Loucy (cell line): ENCODE measurements at regions not wholly inside any gene's neighbourhood (a gene's known extent, or its start where the extent isn't known, plus 50 kb on each side); places are given as distances from the start of the nearest gene placed in this dataset.

Experiments used
- H2AFZ ChIP-seq: fragments of 200-600 bp; sonication (generic); 2 replicates; pipeline ENCODE4 v1.6.0; 2016; ENCODE audit warnings: antibody characterized with exemption, mild to moderate bottlenecking, low read length, moderate library complexity
- H3F3A ChIP-seq: fragments of 200-600 bp; 2 replicates; pipeline ENCODE4 v1.6.0; 2016; ENCODE audit warnings: antibody characterized with exemption, low read depth, mild to moderate bottlenecking
- H3K27me3 ChIP-seq: fragments of 200-600 bp; sonication (generic); 2 replicates; pipeline ENCODE4 v1.6.1; 2014; ENCODE audit warnings: low read length, mild to moderate bottlenecking; ENCODE audit not compliant: insufficient read depth, poor library complexity, severe bottlenecking
- H3K36me3 ChIP-seq: fragments of 200-600 bp; sonication (generic); 2 replicates; pipeline ENCODE4 v1.6.1; 2016; ENCODE audit warnings: low read length; ENCODE audit not compliant: insufficient read depth
- H3K4me1 ChIP-seq: fragments of 200-600 bp; sonication (generic); 2 replicates; pipeline ENCODE4 v1.5.1; 2014; ENCODE audit warnings: low read length, mild to moderate bottlenecking; ENCODE audit not compliant: insufficient read depth, poor library complexity, severe bottlenecking
- H3K4me2 ChIP-seq: fragments of 200-600 bp; sonication (generic); 2 replicates; pipeline ENCODE4 v1.6.0; 2014; ENCODE audit warnings: antibody characterized with exemption, low read length, low read depth, mild to moderate bottlenecking; ENCODE audit not compliant: poor library complexity, severe bottlenecking
- H3K4me3 ChIP-seq: fragments of 200-600 bp; sonication (generic); 2 replicates; pipeline ENCODE4 v1.5.1; 2014; ENCODE audit warnings: low read length, mild to moderate bottlenecking, mixed read lengths; ENCODE audit not compliant: poor library complexity, severe bottlenecking
- H3K79me2 ChIP-seq: fragments of 200-600 bp; sonication (generic); 2 replicates; pipeline ENCODE4 v1.6.1; 2014; ENCODE audit warnings: low read length; ENCODE audit not compliant: insufficient read depth
- H3K9ac ChIP-seq: fragments of 200-600 bp; sonication (generic); 2 replicates; pipeline ENCODE4 v1.6.0; 2014; ENCODE audit warnings: mild to moderate bottlenecking, low read depth, low read length, moderate library complexity; ENCODE audit not compliant: poor library complexity, severe bottlenecking
- H3K9me2 ChIP-seq: fragments of 200-600 bp; sonication (generic); replicated peaks from 2 replicates; pipeline ENCODE4 v1.6.1; 2016; ENCODE audit warnings: low read depth, low read length, mixed read lengths
- H3K9me3 ChIP-seq: fragments of 200-600 bp; sonication (generic); 2 replicates; pipeline ENCODE4 v1.6.1; 2014; ENCODE audit warnings: mild to moderate bottlenecking, antibody characterized with exemption, low read length, low read depth; ENCODE audit not compliant: insufficient read depth
- H4K20me1 ChIP-seq: fragments of 200-600 bp; sonication (generic); 2 replicates; pipeline ENCODE4 v1.6.0; 2014; ENCODE audit warnings: antibody characterized with exemption, low read length, mild to moderate bottlenecking; ENCODE audit not compliant: insufficient read depth, poor library complexity, severe bottlenecking
- CTCF ChIP-seq: fragments of 200-600 bp; sonication (generic); conservative IDR thresholded peaks from 2 replicates; pipeline ENCODE4 v1.5.1; 2014; ENCODE audit warnings: mild to moderate bottlenecking, antibody characterized with exemption, low read length
- EZH2phosphoT487 ChIP-seq: fragments of 200-600 bp; IDR thresholded peaks from 2 replicates; pipeline ENCODE4 v1.6.1; 2018; ENCODE audit warnings: antibody characterized with exemption, mild to moderate bottlenecking, moderate library complexity, borderline replicate concordance

- TF ChIP-seq CTCF (no peak), EZH2phosphoT487 (no peak)
- Histone ChIP-seq H3K9me3 (no peaks in the 10 kb centered on the region), H3K4me2 (no peak overlapping the region), H3K27me3 (no peaks in the 10 kb centered on the region), H3K9ac (no peak overlapping the region), H4K20me1 (no peaks in the 10 kb centered on the region), H2AFZ (no peak overlapping the region), H3K4me1 (no peaks in the 10 kb centered on the region), H3K4me3 (no peak overlapping the region), H3K36me3 (no peaks in the 10 kb centered on the region), H3K79me2 (no peaks in the 10 kb centered on the region), H3K9me2 (no peaks in the 10 kb centered on the region), H3F3A (no peaks in the 10 kb centered on the region)
Measured at GRCh38 chr1:229769809-229770208, 143.8 kb downstream of the URB2 start.

- Histone ChIP-seq H3K4me1 (no peaks in the 10 kb centered on the region), H3K27me3 (no peaks in the 10 kb centered on the region), H3K9ac (no peak overlapping the region), H3K36me3 (no peaks in the 10 kb centered on the region), H3K9me3 (no peaks in the 10 kb centered on the region), H4K20me1 (no peaks in the 10 kb centered on the region), H2AFZ (no peak overlapping the region), H3F3A (no peaks in the 10 kb centered on the region), H3K9me2 (no peaks in the 10 kb centered on the region), H3K4me3 (no peak overlapping the region), H3K79me2 (no peaks in the 10 kb centered on the region), H3K4me2 (no peak overlapping the region)
- no peak for TF ChIP-seq EZH2phosphoT487
- no peak for TF ChIP-seq CTCF
Measured at GRCh38 chr1:229778794-229779193, 152.7 kb downstream of the URB2 start.

GRCh38 chr1:229781453-229781852 lies 155.4 kb downstream of the URB2 start:
- TF ChIP-seq CTCF = no peak
- TF ChIP-seq EZH2phosphoT487 = no peak
- no peak overlapping the region for H3K4me2 ChIP-seq
- H3K4me1 ChIP-seq = no peaks in the 10 kb centered on the region
- H4K20me1 ChIP-seq = no peaks in the 10 kb centered on the region
- no peaks in the 10 kb centered on the region for H3K36me3 ChIP-seq
- H3K79me2 ChIP-seq = no peaks in the 10 kb centered on the region
- no peaks in the 10 kb centered on the region for H3K9me3 ChIP-seq
- no peak overlapping the region for H3K4me3 ChIP-seq
- no peak overlapping the region for H3K9ac ChIP-seq
- no peaks in the 10 kb centered on the region for H3K9me2 ChIP-seq
- H3K27me3 ChIP-seq = no peaks in the 10 kb centered on the region
- H2AFZ ChIP-seq = no peak overlapping the region
- no peaks in the 10 kb centered on the region for H3F3A ChIP-seq
